HL-60/S4 treated with phorbol 12-myristate 13-acetate at 8.2 ng/mL for 4 days and 3 days (cell line): ENCODE measurements at regions not wholly inside any gene's neighbourhood (a gene's known extent, or its start where the extent isn't known, plus 50 kb on each side); places are given as distances from the start of the nearest gene placed in this dataset.

Source experiments
- in situ Hi-C: fragments of 300-500 bp; cut with MboI; formaldehyde crosslinking; loops from 2 replicates; pipeline ENCODE4 v1.15.0; 2022; ENCODE audit warnings: low sequenced_read_pairs

GRCh38 chr21:27704567-27705166 is 737.8 kb upstream of the ADAMTS5 start:
- in situ Hi-C loops: loop anchor here (25.0 kb wide), 1 partner anchor 867 kb away; the partner anchor contains the start of gene ADAMTS1

GRCh38 chr21:27703791-27704190 is 736.9 kb upstream of the ADAMTS5 start:
- in situ Hi-C loops: loop anchor here (25.0 kb wide), 1 partner anchor 866 kb away; the partner anchor contains the start of gene ADAMTS1

GRCh38 chr21:27700974-27701614 is 734.2 kb upstream of the ADAMTS5 start:
- in situ Hi-C loops: loop anchor here (25.0 kb wide), 1 partner anchor 864 kb away; the partner anchor contains the start of gene ADAMTS1

- in situ Hi-C loops: no loop called here
Measured at GRCh38 chr21:27695246-27695645, 728.4 kb upstream of the ADAMTS5 start.

- in situ Hi-C loops: no loop called here
Measured at GRCh38 chr21:27694667-27695066, 727.8 kb upstream of the ADAMTS5 start.

- in situ Hi-C loops: no loop called here
Measured at GRCh38 chr21:27693376-27693775, 726.5 kb upstream of the ADAMTS5 start.

GRCh38 chr21:27691516-27691915 is 724.6 kb upstream of the ADAMTS5 start:
- in situ Hi-C loops: no loop called here

GRCh38 chr21:27691006-27691405 is 724.1 kb upstream of the ADAMTS5 start:
- in situ Hi-C loops: no loop called here

GRCh38 chr21:27690426-27690825 is 723.5 kb upstream of the ADAMTS5 start:
- in situ Hi-C loops: no loop called here

- in situ Hi-C loops: no loop called here
Measured at GRCh38 chr21:27688773-27689172, 721.9 kb upstream of the ADAMTS5 start.

- in situ Hi-C loops: no loop called here
Measured at GRCh38 chr21:27683292-27683691, 716.4 kb upstream of the ADAMTS5 start.

- in situ Hi-C loops: no loop called here
Measured at GRCh38 chr21:27681841-27682240, 715.0 kb upstream of the ADAMTS5 start.

GRCh38 chr21:27681038-27681437 is 714.1 kb upstream of the ADAMTS5 start:
- in situ Hi-C loops: no loop called here

GRCh38 chr21:27680181-27680580 is 713.3 kb upstream of the ADAMTS5 start:
- in situ Hi-C loops: no loop called here

GRCh38 chr21:27678511-27678910 is 711.6 kb upstream of the ADAMTS5 start:
- in situ Hi-C loops: no loop called here

- in situ Hi-C loops: no loop called here
Measured at GRCh38 chr21:27677546-27677945, 710.7 kb upstream of the ADAMTS5 start.

- in situ Hi-C loops: no loop called here
Measured at GRCh38 chr21:27675306-27675705, 708.4 kb upstream of the ADAMTS5 start.

GRCh38 chr21:27674041-27674615 is 707.2 kb upstream of the ADAMTS5 start:
- in situ Hi-C loops: no loop called here

- in situ Hi-C loops: no loop called here
Measured at GRCh38 chr21:27673581-27673980, 706.7 kb upstream of the ADAMTS5 start.

GRCh38 chr21:27671207-27671606 is 704.3 kb upstream of the ADAMTS5 start:
- in situ Hi-C loops: no loop called here

GRCh38 chr21:27653481-27653880 is 686.6 kb upstream of the ADAMTS5 start:
- in situ Hi-C loops: no loop called here

- in situ Hi-C loops: no loop called here
Measured at GRCh38 chr21:27649762-27650161, 682.9 kb upstream of the ADAMTS5 start.
